Right ventricle myocardium superior (tissue), 1 donor: ENCODE measurements at regions not wholly inside any gene's neighbourhood (a gene's known extent, or its start where the extent isn't known, plus 50 kb on each side); places are given as distances from the start of the nearest gene placed in this dataset.
"Not testable (repeated sequence)": the region's sequence is repeated elsewhere in the genome, so short reads cannot be mapped to it uniquely, and the experiment has no call there.

Experiments used
- ATAC-seq: fragments of 200-7000 bp; cut with Tn5 transposase; one replicate; pipeline ENCODE4 v1.9.1; 2020; ENCODE audit warnings: mild to moderate bottlenecking; ENCODE audit not compliant: poor library complexity
- DNase-seq: peaks from one replicate; pipeline ENCODE4 v3.0.0-alpha.2; 2020
- intact Hi-C: fragments of 100-400 bp; cut with DNase I; formaldehyde crosslinking; loops from one replicate; pipeline ENCODE4 v1.11.2; 2022
- donor health status: DM: no; HTN: yes; CAD: no; lungs with severe emphysema.

GRCh38 chr3:73120710-73121109 lies 59.3 kb downstream of the EBLN2 start:
- intact Hi-C loops = no loop called here
- DNase-seq (no peak), ATAC-seq (no peak)

GRCh38 chr3:73121669-73122331 lies 60.3 kb downstream of the EBLN2 start:
- DNase-seq (no peak), ATAC-seq (no peak)
- intact Hi-C loops = no loop called here

GRCh38 chr3:73134034-73134433 lies 72.6 kb downstream of the EBLN2 start:
- ATAC-seq = no peak
- intact Hi-C loops = no loop called here
- no peak for DNase-seq

GRCh38 chr3:73136941-73137340 lies 75.5 kb downstream of the EBLN2 start:
- ATAC-seq = no peak
- intact Hi-C loops = no loop called here
- no peak for DNase-seq

- ATAC-seq (no peak), DNase-seq (no peak)
- intact Hi-C loops = no loop called here
Measured at GRCh38 chr3:73137736-73138403, 76.4 kb downstream of the EBLN2 start.

GRCh38 chr3:73140772-73141442 lies 79.4 kb downstream of the EBLN2 start:
- peak; percentile 55 for ATAC-seq
- intact Hi-C loops = no loop called here

GRCh38 chr3:73141525-73141924 lies 80.1 kb downstream of the EBLN2 start:
- ATAC-seq (peak; percentile 66), DNase-seq (peak; percentile 71)
- intact Hi-C loops = no loop called here

More at GRCh38 chr3:73140772-73141442, 79.4 kb downstream of the EBLN2 start:
- DNase-seq = peak; percentile 56

- intact Hi-C loops = no loop called here
- no peak for DNase-seq
- ATAC-seq = no peak
Measured at GRCh38 chr3:73143401-73143800, 81.9 kb downstream of the EBLN2 start.

- ATAC-seq (peak; percentile 37), DNase-seq (peak; percentile 44)
- intact Hi-C loops = no loop called here
Measured at GRCh38 chr3:73143821-73144237, 82.4 kb downstream of the EBLN2 start.

GRCh38 chr3:73144276-73144675 lies 82.8 kb downstream of the EBLN2 start:
- peak; percentile 83 for ATAC-seq

GRCh38 chr3:73144828-73145227 lies 83.4 kb downstream of the EBLN2 start:
- intact Hi-C loops = no loop called here
- no peak for ATAC-seq
- DNase-seq = no peak

More at GRCh38 chr3:73144276-73144675, 82.8 kb downstream of the EBLN2 start:
- intact Hi-C loops = no loop called here
- DNase-seq = peak; percentile 80

- intact Hi-C loops, DNase-seq: not testable (repeated sequence)
- peak; percentile 28 for ATAC-seq
Measured at GRCh38 chr3:73147479-73147878, 86.0 kb downstream of the EBLN2 start.

GRCh38 chr3:73148206-73148605 lies 86.7 kb downstream of the EBLN2 start:
- peak; percentile 25 for ATAC-seq
- DNase-seq = no peak
- intact Hi-C loops = no loop called here

- ATAC-seq (peak; percentile 19), DNase-seq (no peak)
- intact Hi-C loops = no loop called here
Measured at GRCh38 chr3:73148682-73149081, 87.2 kb downstream of the EBLN2 start.

- ATAC-seq (no peak), DNase-seq (no peak)
- intact Hi-C loops = no loop called here
Measured at GRCh38 chr3:73150369-73151130, 89.1 kb downstream of the EBLN2 start.

GRCh38 chr3:73152571-73152970 lies 91.1 kb downstream of the EBLN2 start:
- ATAC-seq, intact Hi-C loops, DNase-seq: not testable (repeated sequence)

- ATAC-seq, intact Hi-C loops, DNase-seq: not testable (repeated sequence)
Measured at GRCh38 chr3:73153057-73153456, 91.6 kb downstream of the EBLN2 start.

GRCh38 chr3:73154261-73154660 lies 92.8 kb downstream of the EBLN2 start:
- intact Hi-C loops, ATAC-seq, DNase-seq: not testable (repeated sequence)

- intact Hi-C loops, ATAC-seq, DNase-seq: not testable (repeated sequence)
Measured at GRCh38 chr3:73155441-73155840, 94.0 kb downstream of the EBLN2 start.
